OCI-LY7 (cell line): ENCODE measurements at regions not wholly inside any gene's neighbourhood (a gene's known extent, or its start where the extent isn't known, plus 50 kb on each side); places are given as distances from the start of the nearest gene placed in this dataset.

Source experiments
- EZH2phosphoT487 ChIP-seq: fragments of 200-600 bp; sonication (generic); IDR thresholded peaks from 2 replicates; pipeline ENCODE4 v1.6.1; 2018; ENCODE audit warnings: low read depth, borderline replicate concordance, mild to moderate bottlenecking, mixed run types, antibody characterized with exemption, low read length, moderate library complexity, mixed read lengths
- TF ChIP-seq, protein P1 (sequence below): fragments of 200-600 bp; sonication (generic); conservative IDR thresholded peaks from 2 replicates; pipeline ENCODE4 v1.5.1; 2014; ENCODE audit warnings: mild to moderate bottlenecking, antibody characterized with exemption, low read length, moderate library complexity, mixed read lengths

DNA sequence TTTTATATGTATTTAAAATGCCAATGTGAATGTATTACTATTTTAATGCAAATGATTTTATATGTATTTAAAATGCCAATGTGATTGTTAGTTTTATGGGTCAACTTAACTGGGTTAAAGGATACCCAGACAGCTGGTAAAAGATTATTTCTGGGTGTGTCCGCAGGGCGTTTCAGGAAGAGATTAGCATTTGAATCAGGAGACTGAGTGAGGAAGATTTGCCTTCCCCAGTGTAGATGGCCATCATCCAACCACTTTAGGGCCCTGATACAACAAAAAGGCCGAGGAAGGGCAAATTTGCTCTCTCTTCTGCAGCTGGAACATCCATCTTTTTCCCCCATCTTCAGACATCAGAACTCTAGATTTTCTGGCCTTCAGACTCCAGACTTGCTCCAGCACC lies 116.2 kb downstream of the BAMBI start:
- TF ChIP-seq, protein P1, sequence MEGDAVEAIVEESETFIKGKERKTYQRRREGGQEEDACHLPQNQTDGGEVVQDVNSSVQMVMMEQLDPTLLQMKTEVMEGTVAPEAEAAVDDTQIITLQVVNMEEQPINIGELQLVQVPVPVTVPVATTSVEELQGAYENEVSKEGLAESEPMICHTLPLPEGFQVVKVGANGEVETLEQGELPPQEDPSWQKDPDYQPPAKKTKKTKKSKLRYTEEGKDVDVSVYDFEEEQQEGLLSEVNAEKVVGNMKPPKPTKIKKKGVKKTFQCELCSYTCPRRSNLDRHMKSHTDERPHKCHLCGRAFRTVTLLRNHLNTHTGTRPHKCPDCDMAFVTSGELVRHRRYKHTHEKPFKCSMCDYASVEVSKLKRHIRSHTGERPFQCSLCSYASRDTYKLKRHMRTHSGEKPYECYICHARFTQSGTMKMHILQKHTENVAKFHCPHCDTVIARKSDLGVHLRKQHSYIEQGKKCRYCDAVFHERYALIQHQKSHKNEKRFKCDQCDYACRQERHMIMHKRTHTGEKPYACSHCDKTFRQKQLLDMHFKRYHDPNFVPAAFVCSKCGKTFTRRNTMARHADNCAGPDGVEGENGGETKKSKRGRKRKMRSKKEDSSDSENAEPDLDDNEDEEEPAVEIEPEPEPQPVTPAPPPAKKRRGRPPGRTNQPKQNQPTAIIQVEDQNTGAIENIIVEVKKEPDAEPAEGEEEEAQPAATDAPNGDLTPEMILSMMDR: no peak
- no peak for TF ChIP-seq EZH2phosphoT487
